ENCODE measurements at regions not wholly inside any gene's neighbourhood (a gene's known extent, or its start where the extent isn't known, plus 50 kb on each side); places are given as distances from the start of the nearest gene placed in this dataset.

DNA sequence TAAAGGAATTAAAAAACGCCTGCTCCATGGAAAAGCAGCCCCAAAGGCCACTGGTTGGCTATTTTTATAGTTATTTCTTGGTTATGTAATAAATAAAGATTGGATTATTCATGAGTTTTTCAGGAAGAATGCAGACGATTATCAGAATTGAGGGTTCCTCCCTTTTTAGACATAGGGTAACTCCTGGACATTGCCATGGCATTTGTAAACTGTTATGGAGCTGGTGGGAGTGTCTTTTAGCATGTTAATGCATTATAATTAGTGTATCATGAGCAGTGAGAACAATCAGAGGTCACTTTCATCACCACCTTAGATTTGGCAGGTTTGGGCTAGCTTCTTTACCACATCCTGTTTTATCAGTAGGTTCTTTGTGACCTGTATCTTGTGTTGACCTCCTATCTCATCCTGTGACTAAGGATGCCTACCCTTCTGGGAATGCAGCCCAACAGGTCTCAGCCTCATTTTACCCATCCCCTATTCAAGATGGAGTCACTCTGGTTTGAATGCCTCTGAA lies 728.7 kb downstream of the GALC start:
- TF ChIP-seq, protein P1, sequence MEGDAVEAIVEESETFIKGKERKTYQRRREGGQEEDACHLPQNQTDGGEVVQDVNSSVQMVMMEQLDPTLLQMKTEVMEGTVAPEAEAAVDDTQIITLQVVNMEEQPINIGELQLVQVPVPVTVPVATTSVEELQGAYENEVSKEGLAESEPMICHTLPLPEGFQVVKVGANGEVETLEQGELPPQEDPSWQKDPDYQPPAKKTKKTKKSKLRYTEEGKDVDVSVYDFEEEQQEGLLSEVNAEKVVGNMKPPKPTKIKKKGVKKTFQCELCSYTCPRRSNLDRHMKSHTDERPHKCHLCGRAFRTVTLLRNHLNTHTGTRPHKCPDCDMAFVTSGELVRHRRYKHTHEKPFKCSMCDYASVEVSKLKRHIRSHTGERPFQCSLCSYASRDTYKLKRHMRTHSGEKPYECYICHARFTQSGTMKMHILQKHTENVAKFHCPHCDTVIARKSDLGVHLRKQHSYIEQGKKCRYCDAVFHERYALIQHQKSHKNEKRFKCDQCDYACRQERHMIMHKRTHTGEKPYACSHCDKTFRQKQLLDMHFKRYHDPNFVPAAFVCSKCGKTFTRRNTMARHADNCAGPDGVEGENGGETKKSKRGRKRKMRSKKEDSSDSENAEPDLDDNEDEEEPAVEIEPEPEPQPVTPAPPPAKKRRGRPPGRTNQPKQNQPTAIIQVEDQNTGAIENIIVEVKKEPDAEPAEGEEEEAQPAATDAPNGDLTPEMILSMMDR (IDR thresholded peaks at IDR 0.05): no peak
- TF ChIP-seq POLR2A (IDR thresholded peaks at IDR 0.05): no peak

All from thyroid gland (tissue), 4 donors.